Gastroesophageal sphincter (tissue), 4 donors: ENCODE measurements at regions not wholly inside any gene's neighbourhood (a gene's known extent, or its start where the extent isn't known, plus 50 kb on each side); places are given as distances from the start of the nearest gene placed in this dataset.
A peak's percentile ranks its signal among the peaks of the same experiment; 100 is the strongest.

Source experiments
- ATAC-seq: fragments of 150-250 bp; one replicate; pipeline ENCODE4 v1.9.1; 2016; ENCODE audit warnings: mild to moderate bottlenecking, moderate library complexity
- H3K27ac ChIP-seq, 4 donors: fragments of 200-600 bp; sonication (generic) in 3 of 4; 1 replicate in 3 of 4; 2 replicates in 1 of 4; pipeline ENCODE4 v1.5.1; 2016 to 2019
- H3K27me3 ChIP-seq: fragments of 200-600 bp; sonication (generic); one replicate; pipeline ENCODE4 v1.5.1; 2019
- H3K36me3 ChIP-seq, 2 donors: fragments of 200-600 bp; sonication (generic); one replicate each; pipeline ENCODE4 v1.5.1; 2019; ENCODE audit warnings: control low read depth in 1 of 2
- H3K4me1 ChIP-seq, 3 donors: fragments of 200-600 bp; sonication (generic); 1 replicate in 2 of 3; 2 replicates in 1 of 3; pipeline ENCODE4 v1.5.1; 2016 to 2019; ENCODE audit warnings: control low read depth in 2 of 3
- H3K4me3 ChIP-seq, 2 donors: fragments of 200-600 bp; sonication (generic); one replicate each; pipeline ENCODE4 v1.5.1; 2019; ENCODE audit warnings: mild to moderate bottlenecking in 1 of 2, moderate library complexity in 1 of 2
- H3K9me3 ChIP-seq, 3 donors: fragments of 200-600 bp; sonication (generic); one replicate each; pipeline ENCODE4 v1.5.1; 2017 to 2019; ENCODE audit warnings: control low read depth in 2 of 3
- CTCF ChIP-seq, 4 experiments: fragments of 200-600 bp in 2 of 4; fragments of 450-650 bp in 2 of 4; sonication (generic) in 1 of 4; IDR thresholded peaks; one replicate each; pipeline ENCODE4 v1.5.1; 2017 to 2019; ENCODE audit warnings: antibody characterized with exemption in 4 of 4, mild to moderate bottlenecking in 2 of 4, moderate library complexity in 2 of 4
- EP300 ChIP-seq: sonication (generic); formaldehyde crosslinking; IDR thresholded peaks from one replicate; pipeline ENCODE4 v1.6.1; 2017; ENCODE audit warnings: antibody characterized with exemption, mild to moderate bottlenecking
- POLR2A ChIP-seq, 2 donors: fragments of 450-650 bp; IDR thresholded peaks; one replicate each; pipeline ENCODE4 v1.6.1; 2017; ENCODE audit warnings: antibody characterized with exemption in 2 of 2, mild to moderate bottlenecking in 2 of 2, moderate library complexity in 1 of 2
- POLR2AphosphoS5 ChIP-seq: sonication (generic); formaldehyde crosslinking; IDR thresholded peaks from one replicate; pipeline ENCODE4 v1.6.1; 2017; ENCODE audit warnings: antibody characterized with exemption
- WGBS, 2 donors: methylation state at CpG; one replicate each; pipeline ENCODE4 v1.1.5; 2018; ENCODE audit warnings: low coverage in 1 of 2; 5-methylcytosine and 5-hydroxymethylcytosine counted together

- WGBS, 2 donors = 9 to 25% methylated on average over 2 to 3 of the region's 3 CpGs
- no peak overlapping the region for H3K4me3 ChIP-seq
- peak; percentile 71 for ATAC-seq
Observed at GRCh38 chr18:48488388-48488850, 50.4 kb upstream of the CTIF start.

GRCh38 chr18:48486754-48487153 is 52.1 kb upstream of the CTIF start:
- no peak for ATAC-seq
- 19 to 40% methylated on average over 2 of the region's 2 CpGs for WGBS, 2 donors
- Histone ChIP-seq H3K27ac (no peak overlapping the region), H3K4me1 (no peaks in the 10 kb centered on the region), H3K36me3 (no peaks in the 10 kb centered on the region), H3K27me3 (no peaks in the 10 kb centered on the region), H3K9me3 (no peaks in the 10 kb centered on the region), H3K4me3 (no peak overlapping the region)
- TF ChIP-seq POLR2AphosphoS5 = no peak
- TF ChIP-seq CTCF (IDR thresholded peaks at IDR 0.05) = no peak
- TF ChIP-seq EP300 = no peak
- TF ChIP-seq POLR2A (IDR thresholded peaks at IDR 0.05) = no peak

More at GRCh38 chr18:48488388-48488850, 50.4 kb upstream of the CTIF start:
- Histone ChIP-seq H3K27ac (no peak overlapping the region), H3K9me3 (no peaks in the 10 kb centered on the region), H3K4me1 (peaks cover 0 to 1% (median 0%) of the 10 kb centered on the region in 3 donors), H3K36me3 (no peaks in the 10 kb centered on the region), H3K27me3 (no peaks in the 10 kb centered on the region)
- peak; percentile 39 for TF ChIP-seq POLR2AphosphoS5
- TF ChIP-seq POLR2A (IDR thresholded peaks at IDR 0.05) = no peak

GRCh38 chr18:48485828-48486405 is 52.9 kb upstream of the CTIF start:
- H3K9me3 ChIP-seq = no peaks in the 10 kb centered on the region

GRCh38 chr18:48481092-48481491 is 57.7 kb upstream of the CTIF start:
- TF ChIP-seq EP300 = no peak
- no peak for TF ChIP-seq CTCF (IDR thresholded peaks at IDR 0.05)
- TF ChIP-seq POLR2A (IDR thresholded peaks at IDR 0.05) = no peak
- TF ChIP-seq POLR2AphosphoS5 = no peak
- no peak overlapping the region for H3K27ac ChIP-seq
- ATAC-seq = no peak
- 62 to 91% methylated on average over 2 of the region's 2 CpGs for WGBS, 2 donors
- H3K27me3 ChIP-seq = no peaks in the 10 kb centered on the region
- no peak overlapping the region for H3K4me3 ChIP-seq
- H3K36me3 ChIP-seq = no peaks in the 10 kb centered on the region
- peaks cover 0 to 5% (median 0%) of the 10 kb centered on the region in 3 donors for H3K9me3 ChIP-seq
- peaks cover 0 to 3% (median 0%) of the 10 kb centered on the region in 3 donors for H3K4me1 ChIP-seq

More at GRCh38 chr18:48485828-48486405, 52.9 kb upstream of the CTIF start:
- H3K27ac ChIP-seq = no peak overlapping the region
- TF ChIP-seq POLR2AphosphoS5 (no peak), POLR2A (IDR thresholded peaks at IDR 0.05) (no peak), EP300 (no peak), CTCF (IDR thresholded peaks at IDR 0.05) (no peak)
- no peak overlapping the region for H3K4me3 ChIP-seq
- H3K27me3 ChIP-seq = no peaks in the 10 kb centered on the region
- no peaks in the 10 kb centered on the region for H3K36me3 ChIP-seq
- ATAC-seq = no peak
- 75 to 83% methylated on average over 2 to 5 of the region's 5 CpGs for WGBS, 2 donors
- no peaks in the 10 kb centered on the region for H3K4me1 ChIP-seq

- no peaks in the 10 kb centered on the region for H3K27me3 ChIP-seq
- H3K36me3 ChIP-seq = no peaks in the 10 kb centered on the region
- no peak overlapping the region for H3K27ac ChIP-seq
- H3K4me3 ChIP-seq = no peak overlapping the region
- no peak for ATAC-seq
- TF ChIP-seq CTCF (IDR thresholded peaks at IDR 0.05) = no peak
- TF ChIP-seq EP300 = no peak
- H3K4me1 ChIP-seq = peaks cover 0 to 8% (median 0%) of the 10 kb centered on the region in 3 donors
- WGBS, 2 donors = 79 to 92% methylated on average over 1 of the region's 1 CpG
- H3K9me3 ChIP-seq = peaks cover 0 to 5% (median 0%) of the 10 kb centered on the region in 3 donors
Observed at GRCh38 chr18:48479531-48479930, 59.3 kb upstream of the CTIF start.
